ENCODE measurements at regions not wholly inside any gene's neighbourhood (a gene's known extent, or its start where the extent isn't known, plus 50 kb on each side); places are given as distances from the start of the nearest gene placed in this dataset.

GRCh38 chr18:77906103-77906892, 656.6 kb downstream of the GALR1 start:
- Histone ChIP-seq H3K9ac (ENCODE audit: insufficient read length, low read depth) (no peak overlapping the region), H3K9me3 (ENCODE audit: insufficient read depth, low read length) (no peaks in the 10 kb centered on the region), H3K4me3 (ENCODE audit: insufficient read length, low read depth) (no peak overlapping the region), H3K4me1 (ENCODE audit: insufficient read depth, insufficient read length) (no peaks in the 10 kb centered on the region), H3K36me3 (ENCODE audit: insufficient read depth, insufficient read length, low read length) (no peaks in the 10 kb centered on the region), H3K27me3 (ENCODE audit: insufficient read depth, insufficient read length) (no peaks in the 10 kb centered on the region)
- no peak for TF ChIP-seq SUZ12 (IDR thresholded peaks at IDR 0.05; ENCODE audit: extremely low read depth, insufficient read depth, insufficient read length)
- TF ChIP-seq YY1 (IDR thresholded peaks at IDR 0.05; ENCODE audit: insufficient read depth, insufficient read length) = no peak
- no peak for TF ChIP-seq ZNF274 (IDR thresholded peaks at IDR 0.05; ENCODE audit: low read depth, low read length)
- DNase-seq (ENCODE audit: low read depth, low spot score) = no peak

GRCh38 chr18:77910347-77910746, 660.7 kb downstream of the GALR1 start:
- no peak for DNase-seq (ENCODE audit: low read depth, low spot score)
- Histone ChIP-seq H3K9ac (ENCODE audit: insufficient read length, low read depth) (no peak overlapping the region), H3K9me3 (ENCODE audit: insufficient read depth, low read length) (no peaks in the 10 kb centered on the region), H3K4me1 (ENCODE audit: insufficient read depth, insufficient read length) (no peaks in the 10 kb centered on the region), H3K27me3 (ENCODE audit: insufficient read depth, insufficient read length) (no peaks in the 10 kb centered on the region), H3K36me3 (ENCODE audit: insufficient read depth, insufficient read length, low read length) (no peaks in the 10 kb centered on the region), H3K4me3 (ENCODE audit: insufficient read length, low read depth) (no peak overlapping the region)
- no peak for TF ChIP-seq ZNF274 (IDR thresholded peaks at IDR 0.05; ENCODE audit: low read depth, low read length)
- TF ChIP-seq YY1 (IDR thresholded peaks at IDR 0.05; ENCODE audit: insufficient read depth, insufficient read length) = no peak
- no peak for TF ChIP-seq SUZ12 (IDR thresholded peaks at IDR 0.05; ENCODE audit: extremely low read depth, insufficient read depth, insufficient read length)

DNA sequence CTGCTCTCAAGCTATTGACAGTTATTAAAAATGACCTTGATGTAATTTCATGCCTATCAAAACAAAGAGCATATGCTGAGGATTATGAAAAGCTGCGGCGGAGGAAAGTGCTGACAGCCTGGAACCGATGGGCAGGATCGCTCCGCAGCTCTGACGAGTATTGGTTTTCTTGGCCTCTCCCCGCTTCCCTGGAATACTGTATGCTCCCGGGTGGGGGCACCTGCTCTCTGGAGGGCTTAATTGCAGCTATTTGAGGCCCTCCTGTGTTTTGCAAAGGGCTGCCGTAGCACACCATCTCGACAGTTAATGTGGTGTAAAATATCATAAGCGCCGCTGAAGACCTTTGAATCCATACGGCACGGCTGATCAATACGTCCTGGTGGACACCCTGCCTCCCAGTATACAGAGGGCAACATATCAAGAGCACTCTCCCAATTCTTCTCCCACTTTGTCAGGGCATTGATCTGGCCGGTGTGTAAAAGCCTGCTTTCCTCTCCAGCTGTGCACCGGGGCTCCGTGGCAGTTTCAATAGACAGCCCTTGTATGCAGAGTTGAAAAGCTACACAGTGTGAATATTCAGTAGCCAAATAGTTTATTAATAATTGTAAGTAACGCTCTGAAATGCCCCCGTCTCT, 662.4 kb downstream of the GALR1 start:
- no peak overlapping the region for H3K4me3 ChIP-seq (ENCODE audit: insufficient read length, low read depth)
- no peaks in the 10 kb centered on the region for H3K27me3 ChIP-seq (ENCODE audit: insufficient read depth, insufficient read length)
- TF ChIP-seq ZNF274 (IDR thresholded peaks at IDR 0.05; ENCODE audit: low read depth, low read length) (no peak), SUZ12 (IDR thresholded peaks at IDR 0.05; ENCODE audit: extremely low read depth, insufficient read depth, insufficient read length) (no peak), YY1 (IDR thresholded peaks at IDR 0.05; ENCODE audit: insufficient read depth, insufficient read length) (no peak)
- no peaks in the 10 kb centered on the region for H3K36me3 ChIP-seq (ENCODE audit: insufficient read depth, insufficient read length, low read length)
- H3K9me3 ChIP-seq (ENCODE audit: insufficient read depth, low read length) = no peaks in the 10 kb centered on the region
- no peaks in the 10 kb centered on the region for H3K4me1 ChIP-seq (ENCODE audit: insufficient read depth, insufficient read length)
- DNase-seq (ENCODE audit: low read depth, low spot score) = no peak
- H3K9ac ChIP-seq (ENCODE audit: insufficient read length, low read depth) = no peak overlapping the region

- H3K9me3 ChIP-seq (ENCODE audit: insufficient read depth, low read length) = no peaks in the 10 kb centered on the region
- no peak overlapping the region for H3K9ac ChIP-seq (ENCODE audit: insufficient read length, low read depth)
- no peak for TF ChIP-seq YY1 (IDR thresholded peaks at IDR 0.05; ENCODE audit: insufficient read depth, insufficient read length)
- no peak for TF ChIP-seq ZNF274 (IDR thresholded peaks at IDR 0.05; ENCODE audit: low read depth, low read length)
- no peak for TF ChIP-seq SUZ12 (IDR thresholded peaks at IDR 0.05; ENCODE audit: extremely low read depth, insufficient read depth, insufficient read length)
- H3K4me1 ChIP-seq (ENCODE audit: insufficient read depth, insufficient read length) = no peaks in the 10 kb centered on the region
- H3K27me3 ChIP-seq (ENCODE audit: insufficient read depth, insufficient read length) = no peaks in the 10 kb centered on the region
- DNase-seq (ENCODE audit: low read depth, low spot score) = no peak
- H3K36me3 ChIP-seq (ENCODE audit: insufficient read depth, insufficient read length, low read length) = no peaks in the 10 kb centered on the region
- H3K4me3 ChIP-seq (ENCODE audit: insufficient read length, low read depth) = no peak overlapping the region
These were observed 669.1 kb downstream of the GALR1 start for GRCh38 chr18:77918730-77919129.

DNA sequence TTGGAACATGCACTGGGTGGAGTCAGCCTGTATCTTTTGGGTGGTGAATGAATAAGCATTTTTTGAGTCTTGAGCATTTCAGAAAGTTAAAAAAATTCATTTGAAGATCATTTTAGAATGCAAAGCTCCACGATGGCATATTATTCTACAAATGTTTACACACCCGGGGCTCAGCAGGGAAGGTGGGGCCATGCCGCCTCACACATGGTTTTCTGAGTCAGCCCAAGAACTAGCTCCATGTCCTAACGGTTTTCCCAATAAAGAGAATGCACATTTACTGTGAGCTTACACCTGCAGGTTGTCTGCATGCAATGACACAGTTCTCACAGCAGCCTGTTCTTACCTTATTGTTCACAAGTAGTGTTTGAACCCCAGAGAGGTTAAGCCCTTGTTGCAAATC, 670.3 kb downstream of the GALR1 start:
- no peak for DNase-seq (ENCODE audit: low read depth, low spot score)
- no peak for TF ChIP-seq YY1 (IDR thresholded peaks at IDR 0.05; ENCODE audit: insufficient read depth, insufficient read length)
- no peak for TF ChIP-seq ZNF274 (IDR thresholded peaks at IDR 0.05; ENCODE audit: low read depth, low read length)
- TF ChIP-seq SUZ12 (IDR thresholded peaks at IDR 0.05; ENCODE audit: extremely low read depth, insufficient read depth, insufficient read length) = no peak
- H3K9me3 ChIP-seq (ENCODE audit: insufficient read depth, low read length) = no peaks in the 10 kb centered on the region
- H3K27me3 ChIP-seq (ENCODE audit: insufficient read depth, insufficient read length) = no peaks in the 10 kb centered on the region
- no peaks in the 10 kb centered on the region for H3K36me3 ChIP-seq (ENCODE audit: insufficient read depth, insufficient read length, low read length)
- no peak overlapping the region for H3K4me3 ChIP-seq (ENCODE audit: insufficient read length, low read depth)
- H3K9ac ChIP-seq (ENCODE audit: insufficient read length, low read depth) = no peak overlapping the region
- H3K4me1 ChIP-seq (ENCODE audit: insufficient read depth, insufficient read length) = no peaks in the 10 kb centered on the region

DNA sequence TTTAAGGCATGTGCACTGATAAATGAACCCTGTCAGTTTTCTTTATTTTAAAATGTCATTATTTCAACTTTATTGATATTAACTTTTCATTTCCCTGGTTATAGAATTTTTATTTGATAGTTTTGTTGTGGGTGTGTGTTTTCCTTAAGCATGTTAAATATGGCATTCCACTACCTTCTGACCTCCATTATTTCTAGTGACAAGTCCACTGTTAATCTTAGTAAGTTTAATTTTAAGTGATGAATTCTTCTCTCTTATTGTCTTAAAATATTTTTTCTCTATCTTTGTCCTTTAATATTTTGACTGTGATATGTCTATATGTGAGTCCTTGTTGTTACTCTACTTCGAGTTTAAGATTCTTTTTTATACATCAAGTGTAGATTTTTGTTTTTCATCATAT, 685.7 kb downstream of the GALR1 start:
- Histone ChIP-seq H3K36me3 (ENCODE audit: insufficient read depth, insufficient read length, low read length) (no peaks in the 10 kb centered on the region), H3K9me3 (ENCODE audit: insufficient read depth, low read length) (no peaks in the 10 kb centered on the region), H3K4me3 (ENCODE audit: insufficient read length, low read depth) (no peak overlapping the region), H3K9ac (ENCODE audit: insufficient read length, low read depth) (no peak overlapping the region), H3K4me1 (ENCODE audit: insufficient read depth, insufficient read length) (no peaks in the 10 kb centered on the region), H3K27me3 (ENCODE audit: insufficient read depth, insufficient read length) (no peaks in the 10 kb centered on the region)
- TF ChIP-seq SUZ12 (IDR thresholded peaks at IDR 0.05; ENCODE audit: extremely low read depth, insufficient read depth, insufficient read length) (no peak), YY1 (IDR thresholded peaks at IDR 0.05; ENCODE audit: insufficient read depth, insufficient read length) (no peak), ZNF274 (IDR thresholded peaks at IDR 0.05; ENCODE audit: low read depth, low read length) (no peak)
- DNase-seq (ENCODE audit: low read depth, low spot score) = no peak

DNA sequence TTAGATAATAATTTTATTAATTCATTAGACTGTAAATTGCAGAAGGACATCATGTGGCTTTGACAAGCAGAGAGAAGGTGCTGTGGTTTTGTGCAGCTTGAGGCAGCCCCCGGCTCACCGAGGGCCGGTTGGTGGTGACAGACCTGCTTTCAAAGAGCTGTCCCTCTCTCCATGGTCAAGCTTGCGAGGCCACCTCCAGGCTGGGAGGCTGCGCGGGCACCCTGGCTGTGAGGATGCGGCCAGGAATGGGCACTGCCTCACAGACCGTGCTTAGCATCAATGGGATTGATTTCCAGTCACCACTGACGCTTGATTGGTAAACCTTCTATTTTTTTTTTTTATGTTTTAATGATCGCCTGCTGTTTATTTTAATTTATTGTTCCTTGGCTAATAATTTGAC, 690.9 kb downstream of the GALR1 start:
- H3K27me3 ChIP-seq (ENCODE audit: insufficient read depth, insufficient read length) = no peaks in the 10 kb centered on the region
- H3K4me3 ChIP-seq (ENCODE audit: insufficient read length, low read depth) = no peak overlapping the region
- H3K9ac ChIP-seq (ENCODE audit: insufficient read length, low read depth) = no peak overlapping the region
- TF ChIP-seq YY1 (IDR thresholded peaks at IDR 0.05; ENCODE audit: insufficient read depth, insufficient read length) (no peak), ZNF274 (IDR thresholded peaks at IDR 0.05; ENCODE audit: low read depth, low read length) (no peak), SUZ12 (IDR thresholded peaks at IDR 0.05; ENCODE audit: extremely low read depth, insufficient read depth, insufficient read length) (no peak)
- no peak for DNase-seq (ENCODE audit: low read depth, low spot score)
- no peaks in the 10 kb centered on the region for H3K9me3 ChIP-seq (ENCODE audit: insufficient read depth, low read length)
- H3K36me3 ChIP-seq (ENCODE audit: insufficient read depth, insufficient read length, low read length) = no peaks in the 10 kb centered on the region
- H3K4me1 ChIP-seq (ENCODE audit: insufficient read depth, insufficient read length) = no peaks in the 10 kb centered on the region
